ENCODE measurements at regions not wholly inside any gene's neighbourhood (a gene's known extent, or its start where the extent isn't known, plus 50 kb on each side); places are given as distances from the start of the nearest gene placed in this dataset.

DNA sequence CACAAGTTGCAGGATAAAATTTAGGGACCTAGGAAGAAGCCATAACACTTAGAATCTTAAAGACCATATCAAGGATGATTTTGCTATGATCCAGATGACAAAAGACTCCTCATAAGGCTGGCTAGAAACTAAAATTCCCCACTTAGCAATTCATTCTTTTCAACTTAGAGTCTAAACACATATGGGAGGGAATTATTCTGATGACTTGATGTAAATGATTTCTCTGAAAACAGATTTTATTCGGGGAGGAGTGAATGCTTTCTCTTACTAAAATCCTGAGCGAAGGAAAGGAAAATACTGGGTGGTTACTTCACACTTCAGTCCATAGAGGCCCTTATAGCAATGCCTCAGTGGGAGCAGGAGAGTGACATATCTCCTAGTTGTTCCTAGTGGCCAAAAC lies 138.7 kb upstream of the SORCS1 start:
- DNase-seq (no peak), FAIRE-seq (no peak)
- TF ChIP-seq CTCF (IDR thresholded peaks at IDR 0.05; ENCODE audit: borderline replicate concordance, extremely low read depth, insufficient read depth), result no peak
- Histone ChIP-seq H3K4me1 (ENCODE audit: control insufficient read depth in 2 of 3, insufficient read depth in 2 of 3, low read depth in 1 of 3, low read length in 3 of 3) (no peaks in the 10 kb centered on the region), H3K27me3 (ENCODE audit: control insufficient read depth, insufficient read depth, low read length) (no peaks in the 10 kb centered on the region), H3K27ac (ENCODE audit: low read depth in 2 of 2, low read length in 2 of 2) (no peak overlapping the region), H3K9ac (ENCODE audit: low read length in 3 of 3) (no peak overlapping the region), H3K9me3 (ENCODE audit: control insufficient read depth in 2 of 3, insufficient read depth in 1 of 3, low read length in 3 of 3) (no peaks in the 10 kb centered on the region), H3K4me3 (ENCODE audit: low read length in 3 of 3) (no peak overlapping the region), H3K36me3 (ENCODE audit: control insufficient read depth in 2 of 3, insufficient read depth in 3 of 3, low read length in 3 of 3) (no peaks in the 10 kb centered on the region)
- intact Hi-C loops (cut with DNase I), result no loop called here

DNA sequence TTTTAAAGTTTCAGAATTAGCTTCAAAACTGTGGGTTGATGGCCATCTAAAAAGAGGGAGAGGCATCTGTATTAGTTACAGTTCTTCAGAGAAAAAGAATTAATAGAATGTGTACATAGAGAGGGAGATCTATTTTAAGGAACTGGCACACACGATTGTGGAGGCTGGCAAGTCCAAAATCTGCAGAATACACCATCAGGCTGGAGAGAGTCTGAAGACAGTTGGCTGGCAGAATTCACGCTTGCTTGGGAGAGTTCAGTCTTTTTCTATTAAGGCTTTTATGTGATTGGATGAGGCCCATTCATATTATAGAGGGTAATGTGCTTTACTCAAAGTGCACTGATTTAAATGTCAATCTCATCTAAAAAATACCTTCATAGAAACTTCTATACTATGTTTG lies 135.1 kb upstream of the SORCS1 start:
- no peak overlapping the region for H3K4me3 ChIP-seq (ENCODE audit: low read length in 3 of 3)
- H3K27ac ChIP-seq (ENCODE audit: low read depth in 2 of 2, low read length in 2 of 2), result no peak overlapping the region
- no peaks in the 10 kb centered on the region for H3K27me3 ChIP-seq (ENCODE audit: control insufficient read depth, insufficient read depth, low read length)
- no peaks in the 10 kb centered on the region for H3K36me3 ChIP-seq (ENCODE audit: control insufficient read depth in 2 of 3, insufficient read depth in 3 of 3, low read length in 3 of 3)
- no peak for TF ChIP-seq CTCF (IDR thresholded peaks at IDR 0.05; ENCODE audit: borderline replicate concordance, extremely low read depth, insufficient read depth)
- no peak overlapping the region for H3K9ac ChIP-seq (ENCODE audit: low read length in 3 of 3)
- intact Hi-C loops (cut with DNase I), result no loop called here
- no peak for DNase-seq
- H3K9me3 ChIP-seq (ENCODE audit: control insufficient read depth in 2 of 3, insufficient read depth in 1 of 3, low read length in 3 of 3), result no peaks in the 10 kb centered on the region
- no peaks in the 10 kb centered on the region for H3K4me1 ChIP-seq (ENCODE audit: control insufficient read depth in 2 of 3, insufficient read depth in 2 of 3, low read depth in 1 of 3, low read length in 3 of 3)
- no peak for FAIRE-seq

DNA sequence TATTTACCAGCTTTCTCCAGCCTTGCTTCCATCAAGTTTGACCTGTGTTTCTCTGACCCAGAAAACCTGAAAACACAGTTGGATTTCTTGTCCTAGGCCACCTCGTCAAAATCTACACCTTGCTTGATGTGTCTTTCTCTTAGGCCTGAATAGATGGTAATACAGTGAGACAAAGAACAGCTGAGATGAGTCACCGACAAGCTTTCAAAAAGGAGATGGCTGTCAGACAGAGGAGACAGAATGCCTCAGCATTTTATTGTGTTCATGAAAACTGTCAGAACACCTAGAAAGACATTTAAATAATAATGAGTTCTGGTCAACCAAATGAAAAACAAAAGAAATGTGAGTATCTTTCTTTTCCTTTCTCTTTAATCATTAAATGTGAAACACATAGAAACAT lies 119.7 kb upstream of the SORCS1 start:
- Histone ChIP-seq H3K27ac (ENCODE audit: low read depth in 2 of 2, low read length in 2 of 2) (no peak overlapping the region), H3K9me3 (ENCODE audit: control insufficient read depth in 2 of 3, insufficient read depth in 1 of 3, low read length in 3 of 3) (peaks cover 0 to 4% (median 0%) of the 10 kb centered on the region in 3 donors), H3K27me3 (ENCODE audit: control insufficient read depth, insufficient read depth, low read length) (no peaks in the 10 kb centered on the region), H3K4me3 (ENCODE audit: low read length in 3 of 3) (no peak overlapping the region), H3K4me1 (ENCODE audit: control insufficient read depth in 2 of 3, insufficient read depth in 2 of 3, low read depth in 1 of 3, low read length in 3 of 3) (no peaks in the 10 kb centered on the region), H3K36me3 (ENCODE audit: control insufficient read depth in 2 of 3, insufficient read depth in 3 of 3, low read length in 3 of 3) (no peaks in the 10 kb centered on the region), H3K9ac (ENCODE audit: low read length in 3 of 3) (no peak overlapping the region)
- intact Hi-C loops (cut with DNase I), result no loop called here
- FAIRE-seq (no peak), DNase-seq (no peak)
- TF ChIP-seq CTCF (IDR thresholded peaks at IDR 0.05; ENCODE audit: borderline replicate concordance, extremely low read depth, insufficient read depth), result no peak

- TF ChIP-seq CTCF (IDR thresholded peaks at IDR 0.05; ENCODE audit: borderline replicate concordance, extremely low read depth, insufficient read depth), result no peak
- Histone ChIP-seq H3K36me3 (ENCODE audit: control insufficient read depth in 2 of 3, insufficient read depth in 3 of 3, low read length in 3 of 3) (no peaks in the 10 kb centered on the region), H3K27me3 (ENCODE audit: control insufficient read depth, insufficient read depth, low read length) (no peaks in the 10 kb centered on the region), H3K4me3 (ENCODE audit: low read length in 3 of 3) (no peak overlapping the region), H3K27ac (ENCODE audit: low read depth in 2 of 2, low read length in 2 of 2) (no peak overlapping the region), H3K9me3 (ENCODE audit: control insufficient read depth in 2 of 3, insufficient read depth in 1 of 3, low read length in 3 of 3) (no peaks in the 10 kb centered on the region), H3K4me1 (ENCODE audit: control insufficient read depth in 2 of 3, insufficient read depth in 2 of 3, low read depth in 1 of 3, low read length in 3 of 3) (no peaks in the 10 kb centered on the region), H3K9ac (ENCODE audit: low read length in 3 of 3) (no peak overlapping the region)
- intact Hi-C loops (cut with DNase I), result no loop called here
- FAIRE-seq (no peak), DNase-seq (peak in 2 of 5 donors; percentile 26 to 59)
Measured at GRCh38 chr10:107280293-107280692, 115.8 kb upstream of the SORCS1 start.

Data from kidney (tissue), 13 donors.